H9 (cell line): ENCODE measurements at regions not wholly inside any gene's neighbourhood (a gene's known extent, or its start where the extent isn't known, plus 50 kb on each side); places are given as distances from the start of the nearest gene placed in this dataset.

ENCODE experiments used
- DNase-seq: peaks from one replicate; pipeline ENCODE4 v3.0.0-alpha.2; 2017
- H2AFZ ChIP-seq: one replicate; pipeline ENCODE4 v1.6.1; 2013; ENCODE audit warnings: mild to moderate bottlenecking, low read length, control low read depth, moderate library complexity
- H2AK5ac ChIP-seq: 2 replicates; pipeline ENCODE4 v1.6.1; 2013; ENCODE audit warnings: low read length, control low read depth, mixed read lengths; ENCODE audit not compliant: insufficient read length
- H2BK120ac ChIP-seq: one replicate; pipeline ENCODE4 v1.6.1; 2013; ENCODE audit warnings: low read depth, mild to moderate bottlenecking, low read length, control low read depth, inconsistent platforms; ENCODE audit not compliant: poor library complexity, severe bottlenecking
- H2BK12ac ChIP-seq: 2 replicates; pipeline ENCODE4 v1.6.1; 2013; ENCODE audit warnings: low read length, control low read depth, mixed read lengths, low read depth; ENCODE audit not compliant: insufficient read length
- H2BK15ac ChIP-seq: 2 replicates; pipeline ENCODE4 v1.6.1; 2013; ENCODE audit warnings: low read depth, low read length, control low read depth
- H2BK20ac ChIP-seq: one replicate; pipeline ENCODE4 v1.6.1; 2013; ENCODE audit warnings: low read depth, mild to moderate bottlenecking, low read length, control low read depth, inconsistent platforms; ENCODE audit not compliant: poor library complexity, severe bottlenecking
- H2BK5ac ChIP-seq: 2 replicates; pipeline ENCODE4 v1.6.1; 2013; ENCODE audit warnings: low read length, control low read depth, mixed read lengths; ENCODE audit not compliant: insufficient read length
- H3K14ac ChIP-seq: 2 replicates; pipeline ENCODE4 v1.6.1; 2013; ENCODE audit warnings: low read length, control low read depth; ENCODE audit not compliant: insufficient read depth
- H3K18ac ChIP-seq: 2 replicates; pipeline ENCODE4 v1.6.1; 2013; ENCODE audit warnings: low read depth, mild to moderate bottlenecking, mixed read lengths, low read length, control low read depth; ENCODE audit not compliant: insufficient read length
- H3K23ac ChIP-seq: 2 replicates; pipeline ENCODE4 v1.6.1; 2013; ENCODE audit warnings: low read length, control low read depth, mixed read lengths, low read depth; ENCODE audit not compliant: insufficient read length
- H3K23me2 ChIP-seq: 2 replicates; pipeline ENCODE4 v1.6.1; 2013; ENCODE audit warnings: low read depth, mild to moderate bottlenecking, mixed read lengths, low read length, control low read depth; ENCODE audit not compliant: insufficient read length, poor library complexity, severe bottlenecking
- H3K27ac ChIP-seq: 2 replicates; pipeline ENCODE4 v1.5.1; 2013; ENCODE audit warnings: low read length, control low read depth, mixed read lengths, low read depth; ENCODE audit not compliant: insufficient read length
- H3K27me3 ChIP-seq: 2 replicates; pipeline ENCODE4 v1.6.1; 2013; ENCODE audit warnings: low read length, control low read depth, inconsistent platforms; ENCODE audit not compliant: insufficient read depth
- H3K4ac ChIP-seq: 2 replicates; pipeline ENCODE4 v1.6.1; 2013; ENCODE audit warnings: low read depth, mild to moderate bottlenecking, control low read depth, inconsistent platforms, low read length, moderate library complexity
- H3K4me1 ChIP-seq: 2 replicates; pipeline ENCODE4 v1.6.1; 2013; ENCODE audit warnings: low read length, control low read depth, inconsistent platforms; ENCODE audit not compliant: insufficient read depth
- H3K4me2 ChIP-seq: 2 replicates; pipeline ENCODE4 v1.6.1; 2013; ENCODE audit warnings: low read length, control low read depth, mixed read lengths; ENCODE audit not compliant: insufficient read length, insufficient read depth
- H3K56ac ChIP-seq: 2 replicates; pipeline ENCODE4 v1.6.1; 2013; ENCODE audit warnings: low read depth, mild to moderate bottlenecking, mixed read lengths, low read length, control low read depth; ENCODE audit not compliant: insufficient read length
- H3K79me1 ChIP-seq: 2 replicates; pipeline ENCODE4 v1.6.1; 2013; ENCODE audit warnings: low read depth, mild to moderate bottlenecking, moderate library complexity, low read length, control low read depth, inconsistent platforms; ENCODE audit not compliant: insufficient read depth, poor library complexity, severe bottlenecking
- H3K79me2 ChIP-seq: 2 replicates; pipeline ENCODE4 v1.6.1; 2013; ENCODE audit warnings: low read length, control low read depth, inconsistent platforms; ENCODE audit not compliant: insufficient read depth
- H3K9ac ChIP-seq: 2 replicates; pipeline ENCODE4 v1.6.1; 2013; ENCODE audit warnings: low read length, control low read depth, mixed read lengths; ENCODE audit not compliant: insufficient read length; ENCODE audit errors: extremely low read depth
- H3K9me3 ChIP-seq: one replicate; pipeline ENCODE4 v1.6.1; 2013; ENCODE audit warnings: low read depth, low read length, inconsistent platforms; ENCODE audit not compliant: control insufficient read depth
- H3T11ph ChIP-seq: one replicate; pipeline ENCODE4 v1.6.1; 2013; ENCODE audit warnings: mild to moderate bottlenecking, low read length, control low read depth, inconsistent platforms
- H4K20me1 ChIP-seq: one replicate; pipeline ENCODE4 v1.6.1; 2013; ENCODE audit not compliant: control insufficient read depth, insufficient read length, insufficient read depth
- H4K5ac ChIP-seq: 2 replicates; pipeline ENCODE4 v1.6.1; 2013; ENCODE audit warnings: low read depth, mild to moderate bottlenecking, mixed read lengths, low read length, control low read depth; ENCODE audit not compliant: insufficient read length
- H4K8ac ChIP-seq: replicated peaks from 2 replicates; pipeline ENCODE4 v1.6.1; 2013; ENCODE audit warnings: low read length, control low read depth, mixed read lengths, low read depth; ENCODE audit not compliant: insufficient read length
- H4K91ac ChIP-seq: 2 replicates; pipeline ENCODE4 v1.6.1; 2013; ENCODE audit warnings: low read depth, mild to moderate bottlenecking, moderate library complexity, mixed read lengths, low read length, control low read depth; ENCODE audit not compliant: insufficient read length
- H3K27ac Mint-ChIP-seq, 3 experiments: 2 replicates in 2 of 3; 3 replicates in 1 of 3; pipeline ENCODE4 v1.8.0; 2020 to 2021; ENCODE audit warnings: mixed read lengths in 3 of 3, mild to moderate bottlenecking in 1 of 3, moderate library complexity in 1 of 3
- H3K27me3 Mint-ChIP-seq: 2 replicates; pipeline ENCODE4 v1.8.0; 2021; ENCODE audit warnings: low read depth, mild to moderate bottlenecking, moderate library complexity, mixed read lengths
- H3K36me3 Mint-ChIP-seq, 3 experiments: 2 replicates in 2 of 3; 3 replicates in 1 of 3; pipeline ENCODE4 v1.8.0; 2020 to 2021; ENCODE audit warnings: low read depth in 3 of 3, mixed read lengths in 3 of 3; ENCODE audit not compliant: insufficient read depth in 1 of 3
- H3K4me1 Mint-ChIP-seq, 2 experiments: 2 replicates each; pipeline ENCODE4 v1.8.0; 2020; ENCODE audit warnings: mixed read lengths in 2 of 2
- H3K4me3 Mint-ChIP-seq, 2 experiments: 2 replicates in 1 of 2; 3 replicates in 1 of 2; pipeline ENCODE4 v1.8.0; 2020 to 2021; ENCODE audit warnings: mild to moderate bottlenecking in 2 of 2, mixed read lengths in 2 of 2, moderate library complexity in 1 of 2
- H3K9me3 Mint-ChIP-seq, 2 experiments: 2 replicates in 1 of 2; 3 replicates in 1 of 2; pipeline ENCODE4 v1.8.0; 2020; ENCODE audit warnings: mild to moderate bottlenecking in 2 of 2, mixed read lengths in 2 of 2, moderate library complexity in 1 of 2
- WGBS: extraction: QIAGEN DNeasy Blood & Tissue Kit; methylation state at CpG from one replicate; pipeline ENCODE4 v1.1.7; 2013; ENCODE audit warnings: missing lambda C conversion rate, low lambda C conversion rate, mixed read lengths; ENCODE audit not compliant: insufficient read length; ENCODE audit errors: extremely low coverage; 5-methylcytosine and 5-hydroxymethylcytosine counted together
- TF ChIP-seq, protein P1 (sequence below): fragments of 200-600 bp; sonication (generic); conservative IDR thresholded peaks from 3 replicates; pipeline ENCODE4 v1.8.0; 2021; ENCODE audit warnings: antibody characterized with exemption, mild to moderate bottlenecking

DNA sequence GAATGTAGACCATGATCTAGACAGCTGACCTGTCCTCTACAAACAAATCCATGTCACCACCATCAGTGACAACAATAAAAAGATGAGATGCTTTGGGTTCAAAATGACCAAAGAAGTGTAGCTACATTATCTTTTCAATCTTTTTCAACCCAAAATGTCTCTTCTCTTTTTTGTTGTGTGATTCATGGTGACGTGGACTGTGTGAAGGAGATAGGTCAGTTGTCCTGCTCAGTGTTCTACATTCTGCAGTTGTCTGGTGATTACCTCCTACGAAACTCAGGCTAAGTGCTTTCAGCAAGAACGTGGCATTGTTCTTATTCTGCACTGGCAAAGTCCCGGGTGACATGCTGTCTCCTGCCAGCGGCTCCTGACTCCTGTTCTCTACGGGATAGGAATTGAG, 73.1 kb downstream of the PRKAB2 start:
- H2AK5ac ChIP-seq, result no peak overlapping the region
- no peaks in the 10 kb centered on the region for H3K9me3 Mint-ChIP-seq
- H3K18ac ChIP-seq, result no peak overlapping the region
- no peak overlapping the region for H3K56ac ChIP-seq
- no peaks in the 10 kb centered on the region for H3K23me2 ChIP-seq
- H3K79me1 ChIP-seq, result no peaks in the 10 kb centered on the region
- no peak overlapping the region for H4K91ac ChIP-seq
- H3K4me1 Mint-ChIP-seq, result peaks cover 13 to 15% of the 10 kb centered on the region in 2 experiments
- no peak overlapping the region for H3K9ac ChIP-seq
- H4K20me1 ChIP-seq, result no peaks in the 10 kb centered on the region
- H4K5ac ChIP-seq, result no peak overlapping the region
- WGBS, result no CpG with 5 or more reads among the region's 6 CpGs
- no peak overlapping the region for H2AFZ ChIP-seq
- no peak overlapping the region for H2BK5ac ChIP-seq
- no peak overlapping the region for H2BK120ac ChIP-seq
- H3K9me3 ChIP-seq, result no peaks in the 10 kb centered on the region
- H3K14ac ChIP-seq, result no peak overlapping the region
- H3K4me2 ChIP-seq, result no peak overlapping the region
- no peak overlapping the region for H3K27ac Mint-ChIP-seq
- no peaks in the 10 kb centered on the region for H3K4me1 ChIP-seq
- no peak overlapping the region for H2BK12ac ChIP-seq
- H3T11ph ChIP-seq, result no peak overlapping the region
- no peaks in the 10 kb centered on the region for H3K27me3 Mint-ChIP-seq
- no peak overlapping the region for H3K27ac ChIP-seq
- H3K4me3 Mint-ChIP-seq, result no peak overlapping the region
- TF ChIP-seq, protein P1, sequence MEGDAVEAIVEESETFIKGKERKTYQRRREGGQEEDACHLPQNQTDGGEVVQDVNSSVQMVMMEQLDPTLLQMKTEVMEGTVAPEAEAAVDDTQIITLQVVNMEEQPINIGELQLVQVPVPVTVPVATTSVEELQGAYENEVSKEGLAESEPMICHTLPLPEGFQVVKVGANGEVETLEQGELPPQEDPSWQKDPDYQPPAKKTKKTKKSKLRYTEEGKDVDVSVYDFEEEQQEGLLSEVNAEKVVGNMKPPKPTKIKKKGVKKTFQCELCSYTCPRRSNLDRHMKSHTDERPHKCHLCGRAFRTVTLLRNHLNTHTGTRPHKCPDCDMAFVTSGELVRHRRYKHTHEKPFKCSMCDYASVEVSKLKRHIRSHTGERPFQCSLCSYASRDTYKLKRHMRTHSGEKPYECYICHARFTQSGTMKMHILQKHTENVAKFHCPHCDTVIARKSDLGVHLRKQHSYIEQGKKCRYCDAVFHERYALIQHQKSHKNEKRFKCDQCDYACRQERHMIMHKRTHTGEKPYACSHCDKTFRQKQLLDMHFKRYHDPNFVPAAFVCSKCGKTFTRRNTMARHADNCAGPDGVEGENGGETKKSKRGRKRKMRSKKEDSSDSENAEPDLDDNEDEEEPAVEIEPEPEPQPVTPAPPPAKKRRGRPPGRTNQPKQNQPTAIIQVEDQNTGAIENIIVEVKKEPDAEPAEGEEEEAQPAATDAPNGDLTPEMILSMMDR, result no peak
- H3K27me3 ChIP-seq, result no peaks in the 10 kb centered on the region
- no peak overlapping the region for H3K4ac ChIP-seq
- H2BK15ac ChIP-seq, result no peak overlapping the region
- H3K36me3 Mint-ChIP-seq, result no peaks in the 10 kb centered on the region; a peak in 1 of 7 replicates
- no peak overlapping the region for H4K8ac ChIP-seq
- H2BK20ac ChIP-seq, result no peak overlapping the region
- DNase-seq, result no peak
- no peaks in the 10 kb centered on the region for H3K79me2 ChIP-seq
- H3K23ac ChIP-seq, result no peak overlapping the region
